ENCODE measurements at regions not wholly inside any gene's neighbourhood (a gene's known extent, or its start where the extent isn't known, plus 50 kb on each side); places are given as distances from the start of the nearest gene placed in this dataset.
A peak's percentile ranks its signal among the peaks of the same experiment; 100 is the strongest.
"Not testable (repeated sequence)": the region's sequence is repeated elsewhere in the genome, so short reads cannot be mapped to it uniquely, and the experiment has no call there.

DNA sequence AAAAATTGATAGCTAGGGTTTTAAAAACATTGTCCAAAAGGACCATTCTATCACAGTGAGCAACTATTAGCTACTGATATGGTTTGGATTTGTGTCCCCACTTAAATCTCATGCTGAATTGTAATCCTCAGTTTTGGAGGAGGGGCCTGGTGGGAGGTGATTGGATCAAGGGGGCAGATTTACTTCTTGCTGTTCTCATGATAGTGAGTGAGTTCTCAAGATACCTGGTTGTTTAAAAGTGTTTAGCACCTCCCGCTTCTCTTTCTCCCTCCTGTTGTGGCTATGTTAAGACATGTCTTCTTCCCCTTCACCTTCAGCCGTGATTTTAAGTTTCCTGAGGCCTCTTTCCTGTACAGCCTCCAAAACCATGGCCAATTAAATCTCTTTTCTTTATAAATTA, 500.4 kb upstream of the POT1 start:
- TF ChIP-seq, protein P1, sequence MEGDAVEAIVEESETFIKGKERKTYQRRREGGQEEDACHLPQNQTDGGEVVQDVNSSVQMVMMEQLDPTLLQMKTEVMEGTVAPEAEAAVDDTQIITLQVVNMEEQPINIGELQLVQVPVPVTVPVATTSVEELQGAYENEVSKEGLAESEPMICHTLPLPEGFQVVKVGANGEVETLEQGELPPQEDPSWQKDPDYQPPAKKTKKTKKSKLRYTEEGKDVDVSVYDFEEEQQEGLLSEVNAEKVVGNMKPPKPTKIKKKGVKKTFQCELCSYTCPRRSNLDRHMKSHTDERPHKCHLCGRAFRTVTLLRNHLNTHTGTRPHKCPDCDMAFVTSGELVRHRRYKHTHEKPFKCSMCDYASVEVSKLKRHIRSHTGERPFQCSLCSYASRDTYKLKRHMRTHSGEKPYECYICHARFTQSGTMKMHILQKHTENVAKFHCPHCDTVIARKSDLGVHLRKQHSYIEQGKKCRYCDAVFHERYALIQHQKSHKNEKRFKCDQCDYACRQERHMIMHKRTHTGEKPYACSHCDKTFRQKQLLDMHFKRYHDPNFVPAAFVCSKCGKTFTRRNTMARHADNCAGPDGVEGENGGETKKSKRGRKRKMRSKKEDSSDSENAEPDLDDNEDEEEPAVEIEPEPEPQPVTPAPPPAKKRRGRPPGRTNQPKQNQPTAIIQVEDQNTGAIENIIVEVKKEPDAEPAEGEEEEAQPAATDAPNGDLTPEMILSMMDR (IDR thresholded peaks at IDR 0.05; ENCODE audit: low read depth, low read length): no peak
- H3K4me3 ChIP-seq (replicated peaks in 1 of 2; ENCODE audit: low read depth in 2 of 2, low read length in 2 of 2): no peak overlapping the region
- DNase-seq (ENCODE audit: low read depth in 2 of 2): no peak

DNA sequence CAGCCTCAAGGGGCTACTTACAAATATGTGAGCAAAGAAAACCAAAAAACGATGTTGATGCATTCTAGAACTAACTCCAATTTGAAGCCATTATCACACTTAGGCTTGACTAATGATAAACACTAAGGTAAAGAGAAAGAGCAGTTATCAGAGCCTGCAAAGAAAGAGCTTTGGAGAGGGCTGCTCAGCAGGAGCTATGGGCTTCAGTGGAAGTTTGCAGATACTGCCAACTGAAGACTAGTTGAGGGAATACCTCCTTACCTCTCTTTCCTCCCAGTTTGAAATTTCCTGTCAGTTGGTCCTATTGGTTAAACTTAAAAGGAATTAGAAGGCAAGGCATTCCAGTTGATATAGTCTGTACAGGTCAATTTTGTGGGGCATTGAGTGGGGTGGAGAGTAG, 498.1 kb upstream of the POT1 start:
- no peak overlapping the region for H3K4me3 ChIP-seq (replicated peaks in 1 of 2; ENCODE audit: low read depth in 2 of 2, low read length in 2 of 2)
- no peak for DNase-seq (ENCODE audit: low read depth in 2 of 2)
- TF ChIP-seq, protein P1 (IDR thresholded peaks at IDR 0.05; ENCODE audit: low read depth, low read length): no peak

DNA sequence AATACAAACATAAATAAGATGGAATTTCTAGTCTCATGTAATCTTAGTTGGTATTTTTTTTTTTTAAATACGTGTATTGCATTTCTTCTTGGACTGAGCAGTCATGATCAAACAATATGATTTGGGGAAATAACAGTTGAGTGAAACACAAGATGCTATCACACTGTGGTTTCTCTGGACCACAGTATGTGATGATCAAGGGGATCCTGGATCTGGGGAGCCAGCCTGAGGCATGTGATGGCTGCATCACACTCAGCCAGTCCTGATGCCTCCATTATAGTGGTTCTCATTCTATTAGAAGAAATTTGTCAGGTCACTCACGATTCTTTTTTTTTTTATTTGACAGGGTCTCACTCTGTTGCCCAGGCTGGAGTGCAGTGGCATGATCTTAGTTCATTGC, 495.9 kb upstream of the POT1 start:
- no peak for DNase-seq (ENCODE audit: low read depth in 2 of 2)
- TF ChIP-seq, protein P1 (IDR thresholded peaks at IDR 0.05; ENCODE audit: low read depth, low read length): no peak
- no peak overlapping the region for H3K4me3 ChIP-seq (replicated peaks in 1 of 2; ENCODE audit: low read depth in 2 of 2, low read length in 2 of 2)

DNA sequence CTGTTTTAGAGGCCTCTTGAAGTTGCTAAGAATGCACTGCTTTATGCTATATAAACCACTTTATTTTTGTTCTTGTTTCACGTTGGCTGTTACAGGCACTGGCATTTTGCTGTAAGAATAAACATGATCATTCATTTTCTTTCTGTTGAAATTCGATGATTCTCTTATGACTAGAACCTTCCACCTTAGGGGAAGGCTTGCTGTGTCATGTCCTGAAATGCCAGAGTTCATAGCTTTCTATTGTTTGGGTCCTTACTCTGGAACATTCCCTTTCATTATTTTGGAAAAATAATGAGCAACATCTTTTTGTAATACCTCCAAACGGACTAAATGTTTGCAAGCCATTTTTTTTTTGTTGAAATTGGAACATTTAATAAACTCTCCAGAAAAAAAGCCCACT, 495.1 kb upstream of the POT1 start:
- no peak overlapping the region for H3K4me3 ChIP-seq (replicated peaks in 1 of 2; ENCODE audit: low read depth in 2 of 2, low read length in 2 of 2)
- DNase-seq (ENCODE audit: low read depth in 2 of 2): peak in 1 of 2 donors; percentile 2
- TF ChIP-seq, protein P1 (IDR thresholded peaks at IDR 0.05; ENCODE audit: low read depth, low read length): no peak

DNA sequence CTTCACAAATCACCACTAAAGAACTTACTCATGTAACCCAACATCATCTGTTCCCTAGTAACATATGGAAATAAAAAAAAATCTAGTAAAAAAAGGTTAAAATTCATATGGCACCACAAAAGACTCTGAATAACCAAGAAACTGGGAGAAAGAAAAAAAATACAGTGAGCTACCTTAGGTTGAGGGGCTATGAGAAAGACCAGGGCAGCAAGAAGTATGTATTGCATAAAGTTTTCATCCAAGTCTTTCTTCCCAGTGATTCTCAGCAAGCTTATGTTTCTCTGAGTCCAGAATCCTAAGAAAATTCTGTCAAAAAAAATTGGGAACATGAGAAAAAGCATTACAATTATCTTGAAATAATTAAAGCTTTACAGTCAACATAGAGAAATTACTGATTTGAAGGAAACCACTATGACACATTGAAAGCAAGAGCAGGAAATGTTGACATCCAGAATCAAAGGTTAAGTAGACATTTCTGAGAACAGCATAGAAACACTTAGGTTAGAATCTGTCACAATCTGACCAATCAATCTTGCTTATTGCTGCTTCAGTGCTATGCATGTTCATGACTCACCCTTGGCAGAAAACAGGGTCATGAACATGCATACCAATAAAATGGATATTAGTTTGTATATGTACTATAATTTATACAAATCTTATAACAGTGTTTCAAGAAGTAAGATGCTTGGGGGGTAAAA, 494.0 kb upstream of the POT1 start:
- H3K4me3 ChIP-seq (replicated peaks in 1 of 2; ENCODE audit: low read depth in 2 of 2, low read length in 2 of 2): no peak overlapping the region
- TF ChIP-seq, protein P1 (IDR thresholded peaks at IDR 0.05; ENCODE audit: low read depth, low read length): no peak
- DNase-seq (ENCODE audit: low read depth in 2 of 2): peak; percentile 1 to 59

DNA sequence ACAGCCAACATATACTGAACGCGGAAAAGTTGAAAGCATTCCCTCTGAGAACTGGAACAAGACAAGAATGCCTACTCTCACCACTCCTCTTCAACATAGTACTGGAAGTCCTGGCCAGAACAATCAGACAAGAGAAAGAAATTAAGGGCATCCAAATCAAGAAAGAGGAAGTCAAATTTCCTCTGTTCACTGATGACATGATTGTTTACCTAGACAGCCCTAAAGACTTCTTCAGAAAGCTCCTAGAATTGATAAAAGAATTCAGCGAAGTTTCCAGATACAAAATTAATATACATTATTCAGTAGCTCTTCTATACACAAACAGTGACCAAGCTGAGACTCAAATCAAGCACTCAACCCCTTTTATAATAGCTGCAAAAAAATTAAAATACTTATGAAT, 491.8 kb upstream of the POT1 start:
- not testable (repeated sequence) for H3K4me3 ChIP-seq (replicated peaks in 1 of 2; ENCODE audit: low read depth in 2 of 2, low read length in 2 of 2); DNase-seq (ENCODE audit: low read depth in 2 of 2)

DNA sequence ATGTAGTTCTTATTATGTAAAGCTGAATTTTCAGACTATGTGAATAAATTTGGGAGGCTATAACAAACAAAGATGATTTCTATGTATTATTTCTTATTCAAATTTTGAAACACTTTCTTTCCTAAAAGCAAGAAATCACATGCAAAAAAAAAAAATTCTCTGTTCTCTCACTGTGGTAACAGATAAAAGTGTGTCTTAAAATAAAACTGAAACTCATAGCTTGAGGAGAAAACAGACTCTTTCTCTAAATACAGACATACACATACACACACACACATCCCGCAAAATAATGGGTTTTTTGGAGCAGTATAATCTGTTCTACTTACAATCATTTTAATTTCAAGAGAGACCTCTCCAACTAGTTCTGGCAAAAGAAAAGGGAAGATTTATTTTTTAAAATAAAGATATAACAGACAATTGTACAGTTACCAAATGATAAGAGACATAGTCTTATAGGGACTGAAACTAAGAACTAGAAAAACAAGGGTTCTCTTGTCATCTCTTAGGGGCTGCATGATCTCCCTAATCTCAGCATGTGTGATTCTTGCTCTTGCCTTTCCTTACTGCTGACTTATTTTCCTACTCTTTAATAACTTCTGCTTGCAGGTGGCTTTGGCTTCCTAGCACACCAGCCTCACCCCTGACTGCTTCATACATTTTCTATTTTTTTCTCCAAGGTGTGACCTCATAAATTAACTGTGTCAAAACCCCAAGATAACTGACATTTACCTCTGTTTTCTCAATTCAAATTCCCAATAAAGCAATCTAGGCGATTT, 483.5 kb upstream of the POT1 start:
- H3K4me3 ChIP-seq (replicated peaks in 1 of 2; ENCODE audit: low read depth in 2 of 2, low read length in 2 of 2): no peak overlapping the region
- no peak for DNase-seq (ENCODE audit: low read depth in 2 of 2)
- TF ChIP-seq, protein P1 (IDR thresholded peaks at IDR 0.05; ENCODE audit: low read depth, low read length): no peak

All from cardiac fibroblast (primary cell).